Esophagus muscularis mucosa (tissue), 4 donors: ENCODE measurements at regions not wholly inside any gene's neighbourhood (a gene's known extent, or its start where the extent isn't known, plus 50 kb on each side); places are given as distances from the start of the nearest gene placed in this dataset.

ENCODE experiments used
- DNase-seq: peaks from one replicate; pipeline ENCODE4 v3.0.0-alpha.2; 2017; ENCODE audit errors: extremely low spot score
- H3K27ac ChIP-seq, 4 donors: fragments of 200-600 bp; sonication (generic); replicated peaks in 1 of 4; 1 replicate in 3 of 4; 2 replicates in 1 of 4; pipeline ENCODE4 v1.5.1; 2016 to 2019; ENCODE audit warnings: mild to moderate bottlenecking in 1 of 4
- H3K27me3 ChIP-seq, 4 donors: fragments of 200-600 bp; sonication (generic); one replicate each; pipeline versions ENCODE4 v1.5.1 to v1.6.0; 2016 to 2019
- H3K36me3 ChIP-seq, 4 donors: fragments of 200-600 bp; sonication (generic); one replicate each; pipeline ENCODE4 v1.5.1; 2016 to 2019
- H3K4me1 ChIP-seq, 4 donors: fragments of 200-600 bp; sonication (generic); one replicate each; pipeline ENCODE4 v1.5.1; 2016 to 2019
- H3K4me3 ChIP-seq, 4 donors: fragments of 200-600 bp; sonication (generic); 1 replicate in 2 of 4; 2 replicates in 2 of 4; pipeline ENCODE4 v1.5.1; 2016 to 2019; ENCODE audit warnings: mild to moderate bottlenecking in 4 of 4, moderate library complexity in 1 of 4
- H3K9me3 ChIP-seq, 4 donors: fragments of 200-600 bp; sonication (generic); 1 replicate in 3 of 4; 2 replicates in 1 of 4; pipeline ENCODE4 v1.5.1; 2016 to 2019
- EP300 ChIP-seq: sonication (generic); formaldehyde crosslinking; IDR thresholded peaks from one replicate; pipeline ENCODE4 v1.6.1; 2017; ENCODE audit warnings: antibody characterized with exemption
- POLR2A ChIP-seq: fragments of 450-650 bp; IDR thresholded peaks from one replicate; pipeline ENCODE4 v1.6.1; 2017; ENCODE audit warnings: antibody characterized with exemption, moderate library complexity, mild to moderate bottlenecking, low read depth
- POLR2AphosphoS5 ChIP-seq, 2 donors: sonication (generic); formaldehyde crosslinking; IDR thresholded peaks; one replicate each; pipeline ENCODE4 v1.6.1; 2017; ENCODE audit warnings: antibody characterized with exemption in 2 of 2
- WGBS: methylation state at CpG from one replicate; pipeline ENCODE4 v1.1.5; 2018; 5-methylcytosine and 5-hydroxymethylcytosine counted together
- intact Hi-C: fragments of 100-400 bp; cut with DNase I; formaldehyde crosslinking; loops from one replicate; pipeline ENCODE4 v1.15.1; 2023
- TF ChIP-seq, protein P1 (sequence below), 3 experiments: fragments of 200-600 bp in 2 of 3; fragments of 450-650 bp in 1 of 3; sonication (generic) in 2 of 3; IDR thresholded peaks; one replicate each; pipeline ENCODE4 v1.5.1; 2017 to 2019; ENCODE audit warnings: antibody characterized with exemption in 3 of 3, mild to moderate bottlenecking in 2 of 3, moderate library complexity in 1 of 3

DNA sequence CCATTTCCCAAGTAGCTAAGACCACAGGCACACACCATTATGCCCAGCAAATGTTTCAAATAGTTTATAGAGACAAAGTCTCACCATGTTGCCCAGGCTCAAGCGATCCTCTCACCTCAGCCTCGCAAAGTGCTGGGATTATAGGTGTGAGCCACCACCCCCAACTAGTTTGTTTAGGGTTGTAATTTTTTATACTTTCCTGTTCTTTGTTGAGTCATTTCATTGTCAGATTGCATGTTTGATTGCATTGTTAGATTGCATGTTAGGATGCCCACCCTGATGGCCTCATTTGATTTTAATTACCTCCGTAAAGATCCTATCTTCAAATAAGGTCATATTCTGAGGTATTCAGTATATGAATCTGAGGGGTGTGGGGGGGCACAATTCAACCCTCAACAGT, 73.3 kb upstream of the SASH1 start:
- Histone ChIP-seq H3K9me3 (no peaks in the 10 kb centered on the region), H3K4me3 (no peak overlapping the region), H3K4me1 (peaks cover 10 to 13% (median 13%) of the 10 kb centered on the region in 4 donors), H3K36me3 (no peaks in the 10 kb centered on the region), H3K27ac (no peak overlapping the region), H3K27me3 (no peaks in the 10 kb centered on the region)
- no peak for DNase-seq
- TF ChIP-seq POLR2A = no peak
- 93% methylated on average over 3 of the region's 3 CpGs for WGBS
- intact Hi-C loops = loop anchor here (5.0 kb wide), 1 partner anchor 193 kb away; no protein-coding TSS in a partner anchor

DNA sequence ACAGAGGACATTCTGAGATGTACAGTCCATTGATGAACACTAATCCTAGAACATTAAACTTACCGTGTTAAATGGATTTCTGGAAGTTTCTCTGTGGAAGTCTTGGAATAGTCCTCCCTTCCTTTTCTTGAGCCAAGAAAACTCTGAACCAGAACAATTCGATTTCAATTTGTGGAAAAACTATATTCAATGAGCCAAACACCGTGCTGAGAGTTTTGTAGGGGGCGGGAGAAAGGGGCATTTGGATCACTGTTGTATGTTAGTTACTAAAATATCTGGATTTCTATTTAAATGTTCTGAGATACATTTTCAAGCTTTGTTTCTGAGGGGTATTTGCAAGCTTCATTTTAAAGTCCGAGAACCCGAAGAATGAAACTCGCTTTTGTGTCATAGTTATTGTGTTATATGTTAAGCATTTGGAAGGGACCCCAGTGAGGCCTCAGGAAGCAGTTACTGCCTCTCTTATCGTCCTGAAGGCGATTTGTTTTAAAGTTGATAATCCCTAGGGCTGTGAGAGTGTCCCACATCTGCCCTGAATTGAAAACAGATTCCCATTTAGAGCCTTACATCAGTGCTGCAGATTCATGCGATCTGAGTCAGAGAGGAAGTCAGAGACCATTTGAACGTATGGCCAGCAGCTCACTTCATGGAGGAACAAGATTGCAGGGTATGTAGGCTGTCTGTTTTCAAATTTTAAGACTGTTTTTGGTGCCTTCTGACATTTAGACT, 70.8 kb upstream of the SASH1 start:
- H3K27ac ChIP-seq = no peak overlapping the region
- 47% methylated on average over 11 of the region's 11 CpGs for WGBS
- H3K4me3 ChIP-seq = peak overlapping the region in 3 of 4 donors; percentile 1 to 20 (median 15)
- H3K9me3 ChIP-seq = no peaks in the 10 kb centered on the region
- no peaks in the 10 kb centered on the region for H3K36me3 ChIP-seq
- intact Hi-C loops = no loop called here
- TF ChIP-seq EP300 = no peak
- no peak for TF ChIP-seq POLR2AphosphoS5 (IDR thresholded peaks at IDR 0.05)
- TF ChIP-seq, protein P1, sequence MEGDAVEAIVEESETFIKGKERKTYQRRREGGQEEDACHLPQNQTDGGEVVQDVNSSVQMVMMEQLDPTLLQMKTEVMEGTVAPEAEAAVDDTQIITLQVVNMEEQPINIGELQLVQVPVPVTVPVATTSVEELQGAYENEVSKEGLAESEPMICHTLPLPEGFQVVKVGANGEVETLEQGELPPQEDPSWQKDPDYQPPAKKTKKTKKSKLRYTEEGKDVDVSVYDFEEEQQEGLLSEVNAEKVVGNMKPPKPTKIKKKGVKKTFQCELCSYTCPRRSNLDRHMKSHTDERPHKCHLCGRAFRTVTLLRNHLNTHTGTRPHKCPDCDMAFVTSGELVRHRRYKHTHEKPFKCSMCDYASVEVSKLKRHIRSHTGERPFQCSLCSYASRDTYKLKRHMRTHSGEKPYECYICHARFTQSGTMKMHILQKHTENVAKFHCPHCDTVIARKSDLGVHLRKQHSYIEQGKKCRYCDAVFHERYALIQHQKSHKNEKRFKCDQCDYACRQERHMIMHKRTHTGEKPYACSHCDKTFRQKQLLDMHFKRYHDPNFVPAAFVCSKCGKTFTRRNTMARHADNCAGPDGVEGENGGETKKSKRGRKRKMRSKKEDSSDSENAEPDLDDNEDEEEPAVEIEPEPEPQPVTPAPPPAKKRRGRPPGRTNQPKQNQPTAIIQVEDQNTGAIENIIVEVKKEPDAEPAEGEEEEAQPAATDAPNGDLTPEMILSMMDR (IDR thresholded peaks at IDR 0.05) = no peak
- no peak for TF ChIP-seq POLR2A
- H3K4me1 ChIP-seq = peaks cover 10 to 13% (median 13%) of the 10 kb centered on the region in 4 donors
- DNase-seq = no peak
- H3K27me3 ChIP-seq = no peaks in the 10 kb centered on the region

DNA sequence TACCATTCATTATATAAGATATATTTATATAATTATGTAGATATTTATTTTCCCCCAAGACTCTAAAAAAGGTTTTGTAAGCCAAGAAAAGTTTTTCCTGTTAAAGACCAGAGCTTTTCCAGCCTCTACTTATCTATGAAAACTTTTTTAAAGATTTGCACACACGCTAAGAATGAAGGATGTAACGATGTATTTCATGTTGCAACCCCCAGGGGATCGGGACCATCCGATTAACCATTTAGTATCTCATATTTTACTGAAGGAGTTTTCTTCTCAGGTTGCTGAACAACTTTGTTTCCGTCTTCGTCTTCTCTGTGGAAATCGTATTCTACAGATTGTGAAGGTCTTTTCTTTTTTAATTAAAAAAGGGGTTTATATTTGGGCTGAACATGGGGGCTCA, 70.0 kb upstream of the SASH1 start:
- intact Hi-C loops = no loop called here
- Histone ChIP-seq H3K4me3 (peak overlapping the region in 1 of 4 donors; percentile 15), H3K27me3 (no peaks in the 10 kb centered on the region), H3K36me3 (no peaks in the 10 kb centered on the region), H3K9me3 (no peaks in the 10 kb centered on the region), H3K27ac (no peak overlapping the region), H3K4me1 (peaks cover 8 to 9% (median 9%) of the 10 kb centered on the region in 4 donors)
- WGBS = 62% methylated on average over 7 of the region's 7 CpGs
- no peak for TF ChIP-seq EP300
- TF ChIP-seq, protein P1 (IDR thresholded peaks at IDR 0.05) = no peak
- no peak for TF ChIP-seq POLR2A
- no peak for TF ChIP-seq POLR2AphosphoS5 (IDR thresholded peaks at IDR 0.05)
- DNase-seq = no peak

DNA sequence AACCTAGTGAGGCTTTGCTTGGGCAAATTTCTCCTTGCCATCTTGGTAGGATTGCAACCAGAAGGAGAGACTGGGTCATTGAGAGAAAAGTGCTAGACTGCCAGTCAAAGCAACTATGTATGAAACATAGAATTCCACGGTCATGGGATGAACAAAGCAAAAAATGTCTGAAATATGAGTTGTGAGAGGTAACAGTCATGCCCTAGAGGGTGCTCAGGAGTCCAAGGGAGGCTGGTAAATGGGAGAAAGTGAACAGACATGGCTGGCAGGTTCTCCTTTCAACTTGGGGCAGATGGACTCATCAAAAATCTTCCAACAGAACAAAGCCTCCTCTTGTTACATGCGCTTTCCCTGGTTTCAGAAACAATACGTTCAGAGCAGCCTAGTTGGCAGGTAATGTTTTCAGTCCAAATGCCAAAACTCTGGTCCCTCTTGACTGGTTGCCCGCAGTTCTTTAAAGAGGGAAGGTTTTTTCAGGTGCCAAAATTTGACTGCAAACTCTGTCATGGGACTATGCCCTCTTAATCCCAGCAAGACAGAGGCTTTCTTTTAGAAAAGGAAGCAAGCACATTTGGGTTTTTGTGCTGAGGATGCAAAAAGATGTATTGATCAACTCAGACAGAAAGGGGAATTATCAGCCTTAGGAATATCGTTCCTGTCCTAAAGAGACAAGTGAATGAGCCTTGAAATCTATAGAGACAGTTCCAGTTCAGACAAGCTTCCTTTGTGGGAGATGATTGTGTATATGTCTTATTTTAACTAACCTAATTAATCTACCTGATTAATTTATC, 68.5 kb upstream of the SASH1 start:
- Histone ChIP-seq H3K27ac (no peak overlapping the region), H3K36me3 (no peaks in the 10 kb centered on the region), H3K4me3 (no peak overlapping the region), H3K9me3 (no peaks in the 10 kb centered on the region), H3K27me3 (no peaks in the 10 kb centered on the region), H3K4me1 (no peaks in the 10 kb centered on the region)
- 93% methylated on average over 5 of the region's 5 CpGs for WGBS
- DNase-seq = no peak
- no peak for TF ChIP-seq POLR2AphosphoS5 (IDR thresholded peaks at IDR 0.05)
- TF ChIP-seq, protein P1 (IDR thresholded peaks at IDR 0.05) = no peak
- TF ChIP-seq EP300 = no peak
- no peak for TF ChIP-seq POLR2A
- intact Hi-C loops = no loop called here

DNA sequence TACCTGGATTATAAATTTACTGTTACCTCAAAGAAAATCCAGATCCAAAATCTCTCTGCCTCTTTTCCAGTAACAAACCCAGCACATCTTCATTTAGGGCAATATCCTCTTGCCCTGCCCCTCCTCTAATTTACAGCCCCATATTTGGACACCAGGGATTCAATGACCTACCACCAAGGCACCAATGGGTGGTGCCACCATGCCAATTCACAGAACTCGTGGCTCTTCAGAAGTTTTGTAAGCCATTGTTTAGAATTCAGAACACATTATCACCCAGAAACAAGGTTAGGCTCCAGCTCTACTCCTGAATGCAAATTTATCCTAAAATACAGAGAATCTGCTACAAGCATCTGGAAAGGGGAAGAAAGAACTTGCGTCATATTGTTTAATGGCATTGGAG, 67.8 kb upstream of the SASH1 start:
- H3K27ac ChIP-seq = no peak overlapping the region
- H3K9me3 ChIP-seq = no peaks in the 10 kb centered on the region
- no peaks in the 10 kb centered on the region for H3K27me3 ChIP-seq
- H3K36me3 ChIP-seq = no peaks in the 10 kb centered on the region
- TF ChIP-seq EP300 (no peak), POLR2AphosphoS5 (IDR thresholded peaks at IDR 0.05) (no peak), POLR2A (no peak)
- TF ChIP-seq, protein P1 (IDR thresholded peaks at IDR 0.05) = no peak
- intact Hi-C loops = no loop called here
- H3K4me1 ChIP-seq = no peaks in the 10 kb centered on the region
- DNase-seq = no peak
- 76% methylated on average over 2 of the region's 2 CpGs for WGBS
- H3K4me3 ChIP-seq = no peak overlapping the region
